ENCODE measurements at regions not wholly inside any gene's neighbourhood (a gene's known extent, or its start where the extent isn't known, plus 50 kb on each side); places are given as distances from the start of the nearest gene placed in this dataset.

DNA sequence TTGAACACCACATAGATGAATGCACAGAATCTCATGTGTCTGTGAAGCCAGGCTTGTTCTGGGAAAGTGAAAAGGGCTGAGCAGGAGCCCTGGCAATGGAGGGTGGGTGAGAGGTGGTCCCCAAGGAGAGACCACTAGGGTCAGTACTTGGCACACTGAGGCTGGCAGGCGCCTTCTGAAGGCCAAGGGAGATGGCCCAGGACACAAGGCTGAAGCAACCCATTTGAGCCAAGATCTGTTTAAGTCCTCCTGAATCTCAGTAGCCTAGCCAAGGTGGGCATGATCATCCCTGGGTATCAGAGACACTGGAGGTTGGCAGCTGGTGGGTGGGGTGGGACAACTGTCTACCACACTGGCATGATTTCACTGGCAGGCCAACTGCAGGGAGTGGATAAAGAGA is 1741.2 kb downstream of the TP53TG3F start:
- Mint-ChIP-seq H3K27ac (no peak overlapping the region), H3K27me3 (no peaks in the 10 kb centered on the region), H3K9me3 (ENCODE audit: insufficient read depth) (peaks cover 4% of the 10 kb centered on the region), H3K4me1 (no peaks in the 10 kb centered on the region), H3K4me3 (no peak overlapping the region)
- Histone ChIP-seq H3K79me2 (ENCODE audit: control insufficient read depth, insufficient read depth, low read length) (no peaks in the 10 kb centered on the region), H3K27ac (ENCODE audit: low read length in 2 of 2) (no peak overlapping the region), H4K20me1 (ENCODE audit: control insufficient read depth, insufficient read depth, low read length, poor library complexity, severe bottlenecking) (no peaks in the 10 kb centered on the region), H3K36me3 (replicated peaks in 1 of 2; ENCODE audit: control extremely low read depth in 1 of 2, control insufficient read depth in 1 of 2, extremely low read depth in 1 of 2, insufficient read depth in 2 of 2, low read length in 1 of 2) (no peaks in the 10 kb centered on the region), H3K4me3 (ENCODE audit: control extremely low read depth in 1 of 5, extremely low read depth in 1 of 5, insufficient read depth in 1 of 5, low read depth in 2 of 5, low read length in 4 of 5) (no peak overlapping the region), H3K27me3 (replicated peaks in 1 of 4; ENCODE audit: control extremely low read depth in 1 of 4, control insufficient read depth in 3 of 4, insufficient read depth in 4 of 4, low read length in 3 of 4) (no peaks in the 10 kb centered on the region), H2AFZ (ENCODE audit: insufficient read depth, low read depth, low read length, poor library complexity, severe bottlenecking) (no peak overlapping the region), H3K9me3 (ENCODE audit: control extremely low read depth in 1 of 3, control insufficient read depth in 2 of 3, insufficient read depth in 1 of 3, low read length in 2 of 3) (peaks cover 0 to 51% (median 0%) of the 10 kb centered on the region in 3 donors), H3K9ac (ENCODE audit: low read length) (no peak overlapping the region), H3K4me1 (ENCODE audit: control insufficient read depth in 2 of 2, insufficient read depth in 2 of 2, low read length in 2 of 2) (no peaks in the 10 kb centered on the region), H3K4me2 (replicated peaks; ENCODE audit: low read depth, low read length, poor library complexity, severe bottlenecking) (no peak overlapping the region)
- POLR2A ChIA-PET: no interaction called here
- ATAC-seq (ENCODE audit: low read depth): no peak
- no peak for TF ChIP-seq EZH2 (IDR thresholded peaks at IDR 0.05; ENCODE audit: borderline replicate concordance, insufficient read depth, low read depth, low read length, poor library complexity, severe bottlenecking)
- no peak for TF ChIP-seq CTCF (IDR thresholded peaks at IDR 0.05)
- no peak for DNase-seq
- CTCF ChIA-PET: no interaction called here
- intact Hi-C loops (cut with micrococcal nuclease): no loop called here
- WGBS (ENCODE audit: insufficient coverage): 10% methylated on average over 1 of the region's 1 CpG

DNA sequence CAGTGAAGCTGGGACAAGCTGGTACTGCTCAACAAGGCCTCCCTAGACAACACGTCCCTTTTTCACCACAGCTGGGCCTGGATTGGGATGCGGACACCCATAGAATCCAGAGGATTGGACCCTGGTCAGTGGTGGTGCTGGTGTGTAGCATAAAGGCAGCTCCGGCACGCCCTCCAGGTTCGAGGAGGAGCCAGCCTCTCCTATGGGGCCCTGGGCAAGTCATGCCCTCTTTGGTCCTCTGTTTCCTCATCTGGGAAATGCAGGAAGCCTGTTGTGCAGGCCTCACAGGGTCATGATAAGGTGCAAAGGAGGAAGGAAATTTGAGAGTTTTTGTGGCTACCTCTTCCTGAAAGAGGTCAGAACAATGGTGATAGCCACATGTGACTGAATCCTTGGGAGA is 1741.7 kb downstream of the TP53TG3F start:
- Histone ChIP-seq H3K27me3 (replicated peaks in 1 of 4; ENCODE audit: control extremely low read depth in 1 of 4, control insufficient read depth in 3 of 4, insufficient read depth in 4 of 4, low read length in 3 of 4) (no peaks in the 10 kb centered on the region), H3K79me2 (ENCODE audit: control insufficient read depth, insufficient read depth, low read length) (no peaks in the 10 kb centered on the region), H3K9ac (ENCODE audit: low read length) (no peak overlapping the region), H3K36me3 (replicated peaks in 1 of 2; ENCODE audit: control extremely low read depth in 1 of 2, control insufficient read depth in 1 of 2, extremely low read depth in 1 of 2, insufficient read depth in 2 of 2, low read length in 1 of 2) (no peaks in the 10 kb centered on the region), H3K27ac (ENCODE audit: low read length in 2 of 2) (no peak overlapping the region), H3K4me1 (ENCODE audit: control insufficient read depth in 2 of 2, insufficient read depth in 2 of 2, low read length in 2 of 2) (no peaks in the 10 kb centered on the region), H3K4me2 (replicated peaks; ENCODE audit: low read depth, low read length, poor library complexity, severe bottlenecking) (no peak overlapping the region), H3K9me3 (ENCODE audit: control extremely low read depth in 1 of 3, control insufficient read depth in 2 of 3, insufficient read depth in 1 of 3, low read length in 2 of 3) (peaks cover 0 to 47% (median 0%) of the 10 kb centered on the region in 3 donors), H3K4me3 (ENCODE audit: control extremely low read depth in 1 of 5, extremely low read depth in 1 of 5, insufficient read depth in 1 of 5, low read depth in 2 of 5, low read length in 4 of 5) (no peak overlapping the region), H4K20me1 (ENCODE audit: control insufficient read depth, insufficient read depth, low read length, poor library complexity, severe bottlenecking) (no peaks in the 10 kb centered on the region), H2AFZ (ENCODE audit: insufficient read depth, low read depth, low read length, poor library complexity, severe bottlenecking) (no peak overlapping the region)
- TF ChIP-seq CTCF (IDR thresholded peaks at IDR 0.05) (no peak), EZH2 (IDR thresholded peaks at IDR 0.05; ENCODE audit: borderline replicate concordance, insufficient read depth, low read depth, low read length, poor library complexity, severe bottlenecking) (no peak)
- ChIA-PET POLR2A (no interaction called here), CTCF (no interaction called here)
- no peak overlapping the region for H3K4me3 Mint-ChIP-seq
- peaks cover 4% of the 10 kb centered on the region for H3K9me3 Mint-ChIP-seq (ENCODE audit: insufficient read depth)
- H3K4me1 Mint-ChIP-seq: no peaks in the 10 kb centered on the region
- DNase-seq (no peak), ATAC-seq (ENCODE audit: low read depth) (no peak)
- H3K27ac Mint-ChIP-seq: no peak overlapping the region
- intact Hi-C loops (cut with micrococcal nuclease): no loop called here
- no peaks in the 10 kb centered on the region for H3K27me3 Mint-ChIP-seq
- 79% methylated on average over 4 of the region's 5 CpGs for WGBS (ENCODE audit: insufficient coverage)

All from B cell (primary cell).